Ovary (tissue), 7 donors: ENCODE measurements at regions not wholly inside any gene's neighbourhood (a gene's known extent, or its start where the extent isn't known, plus 50 kb on each side); places are given as distances from the start of the nearest gene placed in this dataset.

ENCODE experiments used
- DNase-seq, 5 donors: peaks; one replicate each; pipeline ENCODE4 v3.0.0-alpha.2; 2019 to 2020
- H3K27ac ChIP-seq, 2 donors: fragments of 200-600 bp; one replicate each; pipeline versions ENCODE4 v1.5.1 to v1.8.0; 2019 to 2022
- H3K27me3 ChIP-seq: fragments of 200-600 bp; one replicate; pipeline ENCODE4 v1.8.0; 2022
- H3K36me3 ChIP-seq: fragments of 200-600 bp; sonication (generic); one replicate; pipeline ENCODE4 v1.5.1; 2019
- H3K4me1 ChIP-seq: one replicate; pipeline ENCODE4 v1.8.1; 2013; ENCODE audit warnings: mild to moderate bottlenecking, moderate library complexity; ENCODE audit not compliant: insufficient read depth
- H3K4me3 ChIP-seq: fragments of 200-600 bp; sonication (generic); one replicate; pipeline ENCODE4 v1.5.1; 2017
- H3K9me3 ChIP-seq, 2 donors: fragments of 200-600 bp in 1 of 2; sonication (generic) in 1 of 2; one replicate each; pipeline versions ENCODE4 v1.5.1 to v1.8.1; 2013 to 2019; ENCODE audit warnings: mild to moderate bottlenecking in 1 of 2, moderate library complexity in 1 of 2
- CTCF ChIP-seq, 3 donors: fragments of 450-650 bp in 2 of 3; fragments of 200-600 bp in 1 of 3; IDR thresholded peaks; one replicate each; pipeline versions ENCODE4 v1.5.1 to v1.8.0; 2016 to 2022; ENCODE audit warnings: antibody characterized with exemption in 3 of 3, mild to moderate bottlenecking in 1 of 3
- EP300 ChIP-seq: sonication (generic); formaldehyde crosslinking; IDR thresholded peaks from one replicate; pipeline ENCODE4 v1.6.1; 2017; ENCODE audit warnings: antibody characterized with exemption
- POLR2A ChIP-seq: fragments of 450-650 bp; IDR thresholded peaks from one replicate; pipeline ENCODE4 v1.6.1; 2017; ENCODE audit warnings: antibody characterized with exemption, mild to moderate bottlenecking, moderate library complexity
- WGBS, 3 donors: extraction: QIAGEN DNeasy Blood & Tissue Kit in 1 of 3; methylation state at CpG; one replicate each; pipeline versions ENCODE4 v1.1.5 to v1.1.7; 2013 to 2017; 5-methylcytosine and 5-hydroxymethylcytosine counted together
- intact Hi-C, 4 donors: fragments of 100-400 bp; cut with DNase I; formaldehyde crosslinking; loops; one replicate each; pipeline versions ENCODE4 v1.11.0 to v1.15.1; 2022 to 2023
- donor health status: DM: no; HTN: no; CAD: no; lungs with moderate emphysema.
- donor health status: DM: no; HTN: no; CAD: no.
- donor health status: Bipolar disorder and iron deficiency.
- donor health status: DM: no; HTN: no; CAD: no.
- donor health status: DM: yes; HTN: yes; CAD: no.

- no peak for DNase-seq
- intact Hi-C loops: no loop called here
- H3K27ac ChIP-seq: no peak overlapping the region
- H3K36me3 ChIP-seq: no peaks in the 10 kb centered on the region
- no peaks in the 10 kb centered on the region for H3K4me1 ChIP-seq
- TF ChIP-seq EP300 (no peak), CTCF (IDR thresholded peaks at IDR 0.05) (no peak), POLR2A (no peak)
- no peaks in the 10 kb centered on the region for H3K9me3 ChIP-seq
- no peaks in the 10 kb centered on the region for H3K27me3 ChIP-seq
- H3K4me3 ChIP-seq: no peak overlapping the region
- WGBS, 3 donors: 83 to 89% (median 86%) methylated on average over 1 of the region's 1 CpG
Measured at GRCh38 chr12:87822923-87823322, 206.3 kb downstream of the C12orf50 start.

GRCh38 chr12:87820524-87821202, 208.5 kb downstream of the C12orf50 start:
- Histone ChIP-seq H3K4me3 (no peak overlapping the region), H3K36me3 (no peaks in the 10 kb centered on the region), H3K27me3 (no peaks in the 10 kb centered on the region), H3K4me1 (no peaks in the 10 kb centered on the region), H3K27ac (no peak overlapping the region), H3K9me3 (no peaks in the 10 kb centered on the region)
- TF ChIP-seq POLR2A (no peak), EP300 (no peak)
- intact Hi-C loops: no loop called here
- DNase-seq: no peak
- 50 to 53% (median 51%) methylated on average over 6 of the region's 6 CpGs for WGBS, 3 donors

GRCh38 chr12:87818441-87818840, 210.8 kb downstream of the C12orf50 start:
- TF ChIP-seq POLR2A: no peak
- TF ChIP-seq CTCF (IDR thresholded peaks at IDR 0.05): no peak
- TF ChIP-seq EP300: no peak
- Histone ChIP-seq H3K4me1 (no peaks in the 10 kb centered on the region), H3K4me3 (no peak overlapping the region), H3K27me3 (no peaks in the 10 kb centered on the region), H3K36me3 (no peaks in the 10 kb centered on the region), H3K27ac (no peak overlapping the region), H3K9me3 (no peaks in the 10 kb centered on the region)
- DNase-seq: no peak
- intact Hi-C loops: no loop called here

GRCh38 chr12:87815771-87816585, 213.2 kb downstream of the C12orf50 start:
- Histone ChIP-seq H3K36me3 (no peaks in the 10 kb centered on the region), H3K27me3 (no peaks in the 10 kb centered on the region), H3K4me3 (no peak overlapping the region), H3K27ac (no peak overlapping the region), H3K4me1 (no peaks in the 10 kb centered on the region), H3K9me3 (no peaks in the 10 kb centered on the region)
- WGBS, 3 donors: 86 to 88% (median 88%) methylated on average over 6 of the region's 6 CpGs
- no peak for TF ChIP-seq EP300
- TF ChIP-seq POLR2A: no peak
- TF ChIP-seq CTCF (IDR thresholded peaks at IDR 0.05): no peak
- no peak for DNase-seq
- intact Hi-C loops: no loop called here

GRCh38 chr12:87814625-87815024, 214.6 kb downstream of the C12orf50 start:
- no peak for DNase-seq
- intact Hi-C loops: no loop called here
- no peaks in the 10 kb centered on the region for H3K9me3 ChIP-seq
- H3K27me3 ChIP-seq: no peaks in the 10 kb centered on the region
- TF ChIP-seq EP300: no peak
- no peaks in the 10 kb centered on the region for H3K4me1 ChIP-seq
- H3K27ac ChIP-seq: no peak overlapping the region
- 85 to 94% (median 94%) methylated on average over 2 of the region's 2 CpGs for WGBS, 3 donors
- no peaks in the 10 kb centered on the region for H3K36me3 ChIP-seq
- H3K4me3 ChIP-seq: no peak overlapping the region
